ENCODE measurements at regions not wholly inside any gene's neighbourhood (a gene's known extent, or its start where the extent isn't known, plus 50 kb on each side); places are given as distances from the start of the nearest gene placed in this dataset.
"Not testable (repeated sequence)": the region's sequence is repeated elsewhere in the genome, so short reads cannot be mapped to it uniquely, and the experiment has no call there.

- FAIRE-seq (no peak), DNase-seq (ENCODE audit: insufficient read length, low spot score) (no peak)
- TF ChIP-seq POLR2A (IDR thresholded peaks at IDR 0.05; ENCODE audit: low read depth, low read length) = no peak
Observed at GRCh38 chr13:78105656-78106055, 187.0 kb upstream of the EDNRB start.

GRCh38 chr13:78103936-78104335, 185.3 kb upstream of the EDNRB start:
- no peak for TF ChIP-seq POLR2A (IDR thresholded peaks at IDR 0.05; ENCODE audit: low read depth, low read length)
- no peak for DNase-seq (ENCODE audit: insufficient read length, low spot score)
- FAIRE-seq = no peak

- DNase-seq (ENCODE audit: insufficient read length, low spot score) (no peak), FAIRE-seq (no peak)
- no peak for TF ChIP-seq POLR2A (IDR thresholded peaks at IDR 0.05; ENCODE audit: low read depth, low read length)
Observed at GRCh38 chr13:78102741-78103140, 184.1 kb upstream of the EDNRB start.

GRCh38 chr13:78102121-78102677, 183.6 kb upstream of the EDNRB start:
- no peak for FAIRE-seq
- DNase-seq (ENCODE audit: insufficient read length, low spot score) = no peak
- no peak for TF ChIP-seq POLR2A (IDR thresholded peaks at IDR 0.05; ENCODE audit: low read depth, low read length)

GRCh38 chr13:78100486-78100885, 181.9 kb upstream of the EDNRB start:
- DNase-seq (ENCODE audit: insufficient read length, low spot score) = no peak
- FAIRE-seq = no peak

GRCh38 chr13:78098249-78098648, 179.6 kb upstream of the EDNRB start:
- DNase-seq (ENCODE audit: insufficient read length, low spot score) = no peak
- TF ChIP-seq POLR2A (IDR thresholded peaks at IDR 0.05; ENCODE audit: low read depth, low read length) = no peak
- FAIRE-seq = no peak

More at GRCh38 chr13:78100486-78100885, 181.9 kb upstream of the EDNRB start:
- TF ChIP-seq POLR2A (IDR thresholded peaks at IDR 0.05; ENCODE audit: low read depth, low read length) = no peak

GRCh38 chr13:78096221-78096620, 177.6 kb upstream of the EDNRB start:
- TF ChIP-seq POLR2A (IDR thresholded peaks at IDR 0.05; ENCODE audit: low read depth, low read length) = no peak
- DNase-seq (ENCODE audit: insufficient read length, low spot score) (no peak), FAIRE-seq (no peak)

GRCh38 chr13:78087966-78088678, 169.5 kb upstream of the EDNRB start:
- DNase-seq (ENCODE audit: insufficient read length, low spot score) = no peak
- no peak for FAIRE-seq
- TF ChIP-seq POLR2A (IDR thresholded peaks at IDR 0.05; ENCODE audit: low read depth, low read length) = no peak

- no peak for TF ChIP-seq POLR2A (IDR thresholded peaks at IDR 0.05; ENCODE audit: low read depth, low read length)
- FAIRE-seq (no peak), DNase-seq (ENCODE audit: insufficient read length, low spot score) (no peak)
Observed at GRCh38 chr13:78085434-78086225, 167.0 kb upstream of the EDNRB start.

- TF ChIP-seq POLR2A (IDR thresholded peaks at IDR 0.05; ENCODE audit: low read depth, low read length) = no peak
- DNase-seq (ENCODE audit: insufficient read length, low spot score) (no peak), FAIRE-seq (no peak)
Observed at GRCh38 chr13:78084401-78084800, 165.8 kb upstream of the EDNRB start.

- FAIRE-seq (no peak), DNase-seq (ENCODE audit: insufficient read length, low spot score) (no peak)
- no peak for TF ChIP-seq POLR2A (IDR thresholded peaks at IDR 0.05; ENCODE audit: low read depth, low read length)
Observed at GRCh38 chr13:78078168-78078567, 159.5 kb upstream of the EDNRB start.

GRCh38 chr13:78067290-78067689, 148.7 kb upstream of the EDNRB start:
- no peak for FAIRE-seq
- TF ChIP-seq POLR2A (IDR thresholded peaks at IDR 0.05; ENCODE audit: low read depth, low read length) = no peak
- no peak for DNase-seq (ENCODE audit: insufficient read length, low spot score)

- no peak for FAIRE-seq
- no peak for TF ChIP-seq POLR2A (IDR thresholded peaks at IDR 0.05; ENCODE audit: low read depth, low read length)
- no peak for DNase-seq (ENCODE audit: insufficient read length, low spot score)
Observed at GRCh38 chr13:78065141-78065540, 146.5 kb upstream of the EDNRB start.

- FAIRE-seq (no peak), DNase-seq (ENCODE audit: insufficient read length, low spot score) (no peak)
- TF ChIP-seq POLR2A (IDR thresholded peaks at IDR 0.05; ENCODE audit: low read depth, low read length) = no peak
Observed at GRCh38 chr13:78061806-78062205, 143.2 kb upstream of the EDNRB start.

GRCh38 chr13:78060966-78061365, 142.3 kb upstream of the EDNRB start:
- FAIRE-seq (no peak), DNase-seq (ENCODE audit: insufficient read length, low spot score) (no peak)
- TF ChIP-seq POLR2A (IDR thresholded peaks at IDR 0.05; ENCODE audit: low read depth, low read length) = no peak

GRCh38 chr13:78056865-78057264, 138.2 kb upstream of the EDNRB start:
- DNase-seq (ENCODE audit: insufficient read length, low spot score); FAIRE-seq: not testable (repeated sequence)
